Amygdala (tissue), 56 donors: ENCODE measurements at regions not wholly inside any gene's neighbourhood (a gene's known extent, or its start where the extent isn't known, plus 50 kb on each side); places are given as distances from the start of the nearest gene placed in this dataset.
A peak's percentile ranks its signal among the peaks of the same experiment; 100 is the strongest.
"Not testable (repeated sequence)": the region's sequence is repeated elsewhere in the genome, so short reads cannot be mapped to it uniquely, and the experiment has no call there.

ENCODE experiments used
- DNase-seq, 56 donors: peaks; one replicate each; lab custom pipeline; 2025; lab: John Stamatoyannopoulos, UW

DNA sequence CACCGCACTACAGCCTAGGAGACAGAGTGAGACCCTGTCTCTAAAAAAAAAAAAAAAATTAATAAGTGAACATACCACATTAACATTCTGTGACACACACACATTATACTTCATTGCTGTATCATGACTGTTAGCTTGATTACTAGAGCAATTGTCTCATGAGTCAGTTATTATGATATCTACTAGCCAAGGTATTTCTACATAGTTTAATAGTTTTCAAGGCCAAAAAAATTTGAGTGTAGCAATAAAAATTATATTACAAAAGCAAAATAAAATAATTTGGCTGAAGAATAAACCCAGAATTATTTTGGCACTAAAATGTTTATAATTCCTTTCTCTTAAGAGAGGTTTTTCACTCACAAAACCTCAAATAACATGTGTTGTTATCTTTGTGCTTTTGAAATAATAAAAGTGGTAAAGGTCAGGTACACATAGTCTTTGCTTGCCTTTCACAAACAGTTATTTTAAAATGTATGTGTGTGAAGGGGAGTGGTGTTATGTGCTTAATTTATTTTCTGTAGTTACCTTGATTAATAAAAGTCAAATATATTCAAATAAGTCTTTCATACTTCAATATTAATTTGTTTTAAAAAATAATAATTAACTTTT, 136.9 kb upstream of the SPOPL start:
- no peak for DNase-seq

- no peak for DNase-seq
Measured at GRCh38 chr2:138365581-138365980, 136.0 kb upstream of the SPOPL start.

DNA sequence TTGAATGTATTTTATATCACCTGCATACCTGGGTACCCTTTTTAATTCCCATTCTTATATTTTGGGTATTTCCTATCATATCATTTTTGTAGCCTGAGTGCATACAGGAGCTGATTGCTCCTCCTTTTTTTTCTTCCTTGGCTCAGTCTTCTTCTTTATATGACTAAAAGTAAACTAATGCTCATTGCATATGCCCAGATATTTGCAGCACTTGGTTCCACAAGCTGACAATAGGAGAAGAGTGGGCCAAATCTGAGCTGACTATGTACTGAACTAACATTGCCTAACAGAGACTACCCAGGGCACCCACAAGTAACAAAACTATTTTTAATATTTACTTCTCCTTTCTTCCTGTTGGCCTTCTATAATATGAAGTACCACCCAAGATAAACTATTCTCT, 131.7 kb upstream of the SPOPL start:
- no peak for DNase-seq

DNA sequence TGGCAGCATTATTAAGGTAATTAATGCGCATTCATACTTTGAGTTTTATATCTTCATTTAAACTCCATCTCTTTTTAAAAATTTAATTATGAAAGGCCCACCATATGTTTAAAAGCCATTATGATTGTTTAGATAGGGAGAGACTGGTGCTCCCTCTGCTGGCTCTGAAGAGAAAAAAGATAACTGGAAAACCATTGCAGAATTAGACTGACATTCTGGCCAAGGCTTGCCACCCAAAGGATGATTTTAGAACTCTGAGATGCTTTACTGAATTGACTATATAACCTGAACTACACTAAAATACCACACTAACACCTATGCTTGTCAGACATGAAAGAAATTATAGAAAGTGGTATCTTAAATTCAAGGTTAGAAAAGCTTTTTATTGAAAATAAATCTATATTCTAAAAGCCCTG, 127.6 kb upstream of the SPOPL start:
- DNase-seq, result peak in 3 of 56 donors; percentile 3 to 6 (median 4)

- no peak for DNase-seq
Measured at GRCh38 chr2:138381373-138381772, 120.2 kb upstream of the SPOPL start.

DNA sequence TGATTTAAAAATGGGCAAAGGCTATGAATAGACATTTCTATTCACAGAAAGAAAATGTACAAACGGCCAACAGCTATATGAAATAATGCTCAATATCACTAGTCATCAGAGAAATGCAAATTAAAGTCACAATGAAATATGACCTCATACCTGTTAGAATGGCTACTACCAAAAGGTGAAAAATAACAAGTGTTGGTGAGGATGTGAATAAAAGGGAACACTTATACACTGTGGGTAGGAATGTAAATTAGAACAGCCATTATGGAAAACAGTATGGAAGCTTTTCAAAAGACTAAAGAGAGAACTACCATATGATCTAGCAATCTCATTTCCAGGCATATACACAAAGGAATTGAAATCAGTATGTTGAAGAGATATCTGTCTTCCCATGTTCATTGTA, 118.9 kb upstream of the SPOPL start:
- no peak for DNase-seq

DNA sequence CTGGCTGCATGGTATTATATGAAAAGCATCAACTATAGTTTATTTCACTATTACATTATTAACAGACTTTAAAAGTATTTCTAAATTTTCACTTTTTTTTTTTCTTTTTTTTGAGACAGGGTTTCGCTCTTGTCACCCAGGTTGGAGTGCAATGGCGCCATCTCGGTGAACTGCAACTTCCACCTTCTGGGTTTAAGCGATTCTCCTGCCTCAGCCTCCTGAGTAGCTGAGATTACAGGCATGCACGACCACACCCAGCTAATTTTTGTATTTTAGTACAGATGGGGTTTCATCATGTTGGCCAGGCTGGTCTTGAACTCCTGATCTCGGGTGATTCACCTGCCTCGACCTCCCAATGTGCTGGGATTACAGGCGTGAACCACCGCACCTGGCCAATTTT, 115.4 kb upstream of the SPOPL start:
- not testable (repeated sequence) for DNase-seq

- no peak for DNase-seq
Measured at GRCh38 chr2:138389063-138389462, 112.5 kb upstream of the SPOPL start.

GRCh38 chr2:138390316-138390945, 111.1 kb upstream of the SPOPL start:
- no peak for DNase-seq

DNA sequence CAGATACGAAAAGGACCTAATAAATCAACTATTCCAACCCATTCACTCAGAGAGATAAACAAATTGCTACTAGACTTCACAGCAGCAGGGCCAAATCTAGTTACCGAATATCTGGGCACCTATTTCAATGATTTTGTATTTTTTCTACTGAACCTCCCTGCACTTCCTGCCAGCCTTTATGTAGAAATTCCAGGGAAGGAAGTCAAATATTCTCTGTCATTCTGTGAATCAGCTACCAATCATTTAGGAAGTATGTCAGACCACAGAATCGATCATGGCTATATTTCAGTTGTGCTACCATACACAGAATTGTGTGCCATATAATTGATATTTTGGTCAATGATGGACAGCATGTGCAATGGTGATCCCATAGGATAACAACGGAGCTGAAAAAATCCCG, 109.6 kb upstream of the SPOPL start:
- no peak for DNase-seq

DNA sequence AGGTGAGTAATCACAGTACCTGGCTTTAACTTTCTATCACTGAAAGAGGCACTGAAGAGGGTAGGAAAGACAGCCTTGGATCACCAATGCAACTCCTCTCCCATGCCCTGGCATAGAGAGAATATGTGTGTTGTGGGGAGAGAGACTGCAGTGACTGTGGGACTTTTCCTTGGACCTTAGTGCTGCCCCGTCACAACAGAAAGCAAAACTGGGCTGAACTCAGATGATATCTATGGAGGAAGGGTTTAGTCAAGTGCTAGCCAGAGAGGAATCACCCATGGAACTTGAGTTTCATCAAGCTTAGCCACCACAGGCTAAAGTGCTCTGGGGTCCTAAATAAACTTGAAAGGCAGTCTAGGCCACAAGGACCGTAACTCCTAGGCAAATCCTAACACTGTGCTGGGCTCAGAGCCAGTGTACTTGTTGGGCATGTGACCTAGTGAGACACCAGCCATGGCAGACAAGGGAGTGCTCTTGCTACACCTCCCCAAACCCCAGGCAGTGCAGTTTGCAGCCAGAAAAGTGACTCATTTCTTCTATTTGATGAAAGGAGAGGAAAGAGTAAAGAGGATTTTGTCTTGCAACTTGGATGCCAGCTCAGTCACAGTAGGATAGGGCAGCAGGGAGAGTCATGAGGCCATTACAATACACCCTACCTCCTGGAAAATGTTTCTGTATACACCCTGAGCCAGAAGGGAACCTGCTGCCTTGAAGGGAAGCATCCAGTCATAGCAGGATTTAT, 105.8 kb upstream of the SPOPL start:
- no peak for DNase-seq

- no peak for DNase-seq
Measured at GRCh38 chr2:138396843-138397242, 104.7 kb upstream of the SPOPL start.

DNA sequence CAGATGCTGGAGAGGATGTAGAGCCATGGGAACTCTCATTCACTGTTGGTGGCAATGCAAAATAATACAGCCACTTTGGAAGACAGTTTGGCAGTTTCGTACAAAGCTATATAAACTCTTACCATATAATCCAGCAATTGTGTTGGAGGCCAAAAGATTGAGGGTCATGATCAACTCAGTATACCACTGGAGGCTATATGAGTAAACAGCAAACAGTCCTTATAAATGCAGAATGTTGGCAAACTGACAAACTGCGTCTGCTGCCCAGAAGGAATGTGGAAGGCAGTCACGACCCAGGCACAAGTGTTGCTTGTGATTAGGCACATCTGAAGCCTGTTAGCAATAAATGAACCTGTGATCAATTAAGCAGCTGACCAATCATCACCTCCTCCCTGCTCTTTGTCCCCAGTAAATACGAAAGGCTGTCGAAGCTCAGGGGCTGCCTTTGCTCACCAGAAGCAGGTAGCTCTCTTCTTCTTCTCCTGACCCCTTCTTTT, 98.1 kb upstream of the SPOPL start:
- no peak for DNase-seq

DNA sequence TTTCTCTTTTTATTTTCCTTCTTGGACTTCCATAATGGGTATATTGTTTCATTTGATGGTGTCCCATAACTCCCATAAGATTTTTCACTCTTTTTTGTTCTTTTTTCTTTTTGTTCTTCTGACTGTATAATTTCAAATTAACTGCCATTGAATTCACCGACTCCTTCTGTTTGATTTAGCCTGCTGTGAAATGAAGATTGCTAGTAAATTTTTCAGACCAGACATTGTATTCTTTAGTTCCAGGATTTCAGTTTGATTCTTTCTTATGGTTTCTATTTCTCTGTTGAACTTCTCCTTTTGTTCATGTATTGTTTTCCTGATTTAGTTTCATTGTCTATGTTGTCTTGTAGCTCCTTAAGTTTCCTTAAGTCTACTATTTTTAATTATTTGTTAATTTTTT, 87.6 kb upstream of the SPOPL start:
- DNase-seq, result no peak

GRCh38 chr2:138415985-138416384, 85.6 kb upstream of the SPOPL start:
- no peak for DNase-seq

DNA sequence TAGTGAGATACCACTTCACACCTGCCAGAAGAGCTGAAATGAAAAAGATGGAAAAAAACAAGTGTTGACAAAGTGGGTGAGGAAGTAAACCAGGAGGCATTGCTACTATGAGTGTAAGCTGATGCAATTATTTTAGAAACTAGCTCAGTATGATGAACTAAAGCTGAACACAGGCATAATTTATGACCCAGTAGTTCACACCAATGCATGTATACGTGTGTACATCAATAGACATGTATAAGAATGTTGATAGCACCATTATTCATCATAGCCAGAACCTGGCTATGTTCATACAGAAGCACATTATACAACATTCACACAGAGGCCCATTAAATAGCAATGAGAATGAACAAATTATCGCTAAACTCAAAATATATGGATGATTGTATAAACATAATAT, 83.1 kb upstream of the SPOPL start:
- DNase-seq, result no peak

DNA sequence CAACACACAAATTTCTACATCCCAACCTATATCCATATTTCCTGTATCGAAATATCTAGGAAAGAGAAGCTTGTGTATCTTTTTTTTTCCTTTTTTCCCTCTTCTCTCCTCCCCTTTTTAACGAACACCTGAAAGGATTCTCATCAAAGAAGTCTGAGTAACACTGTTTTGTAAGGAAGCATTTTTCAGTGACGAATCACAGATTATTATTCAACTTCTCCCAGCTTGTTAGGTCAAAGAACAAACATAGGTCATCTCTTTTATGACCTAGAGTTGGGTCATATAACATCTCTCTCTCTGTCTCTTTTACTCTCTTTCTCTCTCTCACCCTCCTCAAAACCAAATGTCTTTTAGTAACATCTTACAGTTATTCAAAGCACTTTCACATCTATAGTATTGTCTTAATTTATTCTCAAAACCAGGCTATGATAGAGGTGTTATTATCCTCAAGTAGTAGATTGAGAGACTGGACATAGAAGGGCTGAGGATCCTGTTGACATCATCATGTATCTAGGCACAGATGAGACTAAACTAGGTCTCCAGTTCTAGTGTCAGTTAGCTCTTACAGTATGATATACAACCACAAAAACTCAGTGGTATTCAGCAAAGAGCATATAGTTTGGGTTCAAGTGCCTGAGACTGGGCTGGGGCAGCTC, 80.1 kb upstream of the SPOPL start:
- DNase-seq, result no peak

- DNase-seq, result no peak
Measured at GRCh38 chr2:138421971-138422335, 79.6 kb upstream of the SPOPL start.

DNA sequence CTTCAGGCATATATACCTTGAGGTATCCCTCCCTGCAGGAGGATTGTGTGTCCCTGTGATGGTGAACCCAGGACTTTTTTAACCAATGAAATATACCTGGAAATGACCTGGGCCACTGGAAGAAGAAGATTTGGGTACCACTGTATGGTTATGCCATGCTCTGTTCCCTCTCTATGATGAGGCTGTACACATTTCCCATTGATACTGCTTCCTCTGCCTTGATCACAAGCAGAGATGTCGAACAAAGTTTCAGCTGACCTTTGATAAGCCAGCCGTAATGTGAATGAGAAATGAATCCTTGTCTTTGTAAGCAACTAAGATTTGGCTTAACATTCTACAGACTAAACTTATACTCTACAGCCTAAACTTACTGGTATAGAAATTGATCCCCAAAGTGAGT, 78.4 kb upstream of the SPOPL start:
- no peak for DNase-seq

GRCh38 chr2:138423745-138424144, 77.8 kb upstream of the SPOPL start:
- DNase-seq, result no peak

DNA sequence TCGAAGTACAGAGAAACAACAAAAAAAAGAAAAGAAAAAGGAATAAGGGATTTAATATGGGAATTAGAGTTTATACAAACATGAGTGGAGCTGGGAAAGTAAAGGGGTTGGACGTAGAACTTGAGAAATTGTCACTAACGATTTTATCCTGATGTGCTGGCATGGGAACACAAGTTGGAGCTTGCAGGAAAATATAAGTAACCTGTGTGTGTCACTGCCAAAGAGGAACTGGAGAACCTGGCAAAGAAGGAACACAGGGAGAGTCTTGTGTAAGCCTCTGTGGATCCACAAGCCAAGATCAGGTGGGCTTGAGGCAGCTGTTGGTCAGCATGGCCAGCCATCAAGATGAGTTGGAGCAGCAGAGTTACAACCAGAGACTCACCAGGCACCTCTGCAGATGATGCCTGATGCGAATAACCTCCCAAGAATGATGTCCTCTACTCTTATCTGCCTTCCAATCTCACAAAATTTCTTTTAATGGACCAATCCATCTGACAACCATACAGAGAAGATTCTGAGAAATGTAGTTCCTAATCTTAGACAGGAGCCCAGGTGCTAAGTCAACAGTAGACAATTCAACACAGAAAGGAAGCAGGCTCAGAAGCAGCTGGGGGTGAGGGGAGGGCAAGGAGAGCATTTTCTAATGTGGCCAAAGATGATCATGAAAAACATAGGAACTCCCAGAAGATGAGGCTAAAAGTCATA, 77.0 kb upstream of the SPOPL start:
- DNase-seq, result no peak
